ENCODE measurements at regions not wholly inside any gene's neighbourhood (a gene's known extent, or its start where the extent isn't known, plus 50 kb on each side); places are given as distances from the start of the nearest gene placed in this dataset.

GRCh38 chr5:57033503-57033902 lies 81.6 kb upstream of the MIER3 start:
- no peaks in the 10 kb centered on the region for H3K36me3 Mint-ChIP-seq (ENCODE audit: unreplicated experiment)
- no peaks in the 10 kb centered on the region for H3K27me3 Mint-ChIP-seq (ENCODE audit: unreplicated experiment)
- H3K27ac Mint-ChIP-seq (ENCODE audit: unreplicated experiment): no peak overlapping the region
- TF ChIP-seq, protein P1, sequence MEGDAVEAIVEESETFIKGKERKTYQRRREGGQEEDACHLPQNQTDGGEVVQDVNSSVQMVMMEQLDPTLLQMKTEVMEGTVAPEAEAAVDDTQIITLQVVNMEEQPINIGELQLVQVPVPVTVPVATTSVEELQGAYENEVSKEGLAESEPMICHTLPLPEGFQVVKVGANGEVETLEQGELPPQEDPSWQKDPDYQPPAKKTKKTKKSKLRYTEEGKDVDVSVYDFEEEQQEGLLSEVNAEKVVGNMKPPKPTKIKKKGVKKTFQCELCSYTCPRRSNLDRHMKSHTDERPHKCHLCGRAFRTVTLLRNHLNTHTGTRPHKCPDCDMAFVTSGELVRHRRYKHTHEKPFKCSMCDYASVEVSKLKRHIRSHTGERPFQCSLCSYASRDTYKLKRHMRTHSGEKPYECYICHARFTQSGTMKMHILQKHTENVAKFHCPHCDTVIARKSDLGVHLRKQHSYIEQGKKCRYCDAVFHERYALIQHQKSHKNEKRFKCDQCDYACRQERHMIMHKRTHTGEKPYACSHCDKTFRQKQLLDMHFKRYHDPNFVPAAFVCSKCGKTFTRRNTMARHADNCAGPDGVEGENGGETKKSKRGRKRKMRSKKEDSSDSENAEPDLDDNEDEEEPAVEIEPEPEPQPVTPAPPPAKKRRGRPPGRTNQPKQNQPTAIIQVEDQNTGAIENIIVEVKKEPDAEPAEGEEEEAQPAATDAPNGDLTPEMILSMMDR (IDR thresholded peaks at IDR 0.05; ENCODE audit: partially characterized antibody, unreplicated experiment): no peak
- no peaks in the 10 kb centered on the region for H3K9me3 Mint-ChIP-seq (ENCODE audit: unreplicated experiment)
- peaks cover 6% of the 10 kb centered on the region for H3K4me1 Mint-ChIP-seq (ENCODE audit: low read depth, unreplicated experiment)
- DNase-seq: no peak
- no peak overlapping the region for H3K4me3 Mint-ChIP-seq (ENCODE audit: unreplicated experiment)

- Mint-ChIP-seq H3K27ac (ENCODE audit: unreplicated experiment) (no peak overlapping the region), H3K4me1 (ENCODE audit: low read depth, unreplicated experiment) (peaks cover 6% of the 10 kb centered on the region)
These were observed 82.4 kb upstream of the MIER3 start for GRCh38 chr5:57034201-57034916.

GRCh38 chr5:57035955-57036354 lies 84.0 kb upstream of the MIER3 start:
- Mint-ChIP-seq H3K27ac (ENCODE audit: unreplicated experiment) (no peak overlapping the region), H3K4me3 (ENCODE audit: unreplicated experiment) (no peak overlapping the region), H3K27me3 (ENCODE audit: unreplicated experiment) (no peaks in the 10 kb centered on the region), H3K4me1 (ENCODE audit: low read depth, unreplicated experiment) (peaks cover 6% of the 10 kb centered on the region), H3K9me3 (ENCODE audit: unreplicated experiment) (no peaks in the 10 kb centered on the region), H3K36me3 (ENCODE audit: unreplicated experiment) (no peaks in the 10 kb centered on the region)
- no peak for DNase-seq
- TF ChIP-seq, protein P1 (IDR thresholded peaks at IDR 0.05; ENCODE audit: partially characterized antibody, unreplicated experiment): no peak

More at GRCh38 chr5:57034201-57034916, 82.4 kb upstream of the MIER3 start:
- TF ChIP-seq, protein P1 (IDR thresholded peaks at IDR 0.05; ENCODE audit: partially characterized antibody, unreplicated experiment): no peak
- Mint-ChIP-seq H3K27me3 (ENCODE audit: unreplicated experiment) (no peaks in the 10 kb centered on the region), H3K9me3 (ENCODE audit: unreplicated experiment) (no peaks in the 10 kb centered on the region), H3K4me3 (ENCODE audit: unreplicated experiment) (no peak overlapping the region), H3K36me3 (ENCODE audit: unreplicated experiment) (no peaks in the 10 kb centered on the region)
- no peak for DNase-seq

DNA sequence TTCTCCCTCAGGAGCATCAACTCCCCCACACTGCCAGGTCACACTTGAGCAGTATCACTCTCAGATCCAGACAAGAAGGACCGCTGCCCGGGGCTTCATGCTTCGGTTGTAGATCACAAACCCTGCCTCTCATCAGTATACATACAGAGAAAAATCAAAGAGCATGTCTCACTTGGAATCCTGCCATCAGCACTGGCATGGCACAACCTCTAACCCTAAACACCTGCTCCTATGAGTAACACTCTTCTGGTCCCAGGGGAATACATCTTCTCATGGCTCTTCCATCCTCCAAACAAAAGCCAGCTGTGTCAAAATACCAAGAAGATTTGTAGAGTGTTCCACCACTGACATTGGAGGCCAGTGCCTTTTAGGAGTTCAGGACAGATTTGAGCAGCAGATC lies 84.8 kb upstream of the MIER3 start:
- no peak for DNase-seq
- no peaks in the 10 kb centered on the region for H3K36me3 Mint-ChIP-seq (ENCODE audit: unreplicated experiment)
- peaks cover under 1% of the 10 kb centered on the region for H3K4me1 Mint-ChIP-seq (ENCODE audit: low read depth, unreplicated experiment)
- no peak overlapping the region for H3K4me3 Mint-ChIP-seq (ENCODE audit: unreplicated experiment)
- no peaks in the 10 kb centered on the region for H3K9me3 Mint-ChIP-seq (ENCODE audit: unreplicated experiment)
- no peak overlapping the region for H3K27ac Mint-ChIP-seq (ENCODE audit: unreplicated experiment)
- TF ChIP-seq, protein P1 (IDR thresholded peaks at IDR 0.05; ENCODE audit: partially characterized antibody, unreplicated experiment): no peak
- H3K27me3 Mint-ChIP-seq (ENCODE audit: unreplicated experiment): no peaks in the 10 kb centered on the region

GRCh38 chr5:57037355-57037754 lies 85.4 kb upstream of the MIER3 start:
- Mint-ChIP-seq H3K9me3 (ENCODE audit: unreplicated experiment) (no peaks in the 10 kb centered on the region), H3K4me1 (ENCODE audit: low read depth, unreplicated experiment) (no peaks in the 10 kb centered on the region), H3K27me3 (ENCODE audit: unreplicated experiment) (no peaks in the 10 kb centered on the region), H3K27ac (ENCODE audit: unreplicated experiment) (no peak overlapping the region), H3K36me3 (ENCODE audit: unreplicated experiment) (no peaks in the 10 kb centered on the region), H3K4me3 (ENCODE audit: unreplicated experiment) (no peak overlapping the region)
- TF ChIP-seq, protein P1 (IDR thresholded peaks at IDR 0.05; ENCODE audit: partially characterized antibody, unreplicated experiment): no peak
- peak; percentile 29 for DNase-seq

Measured in glutamatergic neuron (in vitro differentiated cells).